ENCODE measurements at regions not wholly inside any gene's neighbourhood (a gene's known extent, or its start where the extent isn't known, plus 50 kb on each side); places are given as distances from the start of the nearest gene placed in this dataset.
A peak's percentile ranks its signal among the peaks of the same experiment; 100 is the strongest.
"Not testable (repeated sequence)": the region's sequence is repeated elsewhere in the genome, so short reads cannot be mapped to it uniquely, and the experiment has no call there.

DNA sequence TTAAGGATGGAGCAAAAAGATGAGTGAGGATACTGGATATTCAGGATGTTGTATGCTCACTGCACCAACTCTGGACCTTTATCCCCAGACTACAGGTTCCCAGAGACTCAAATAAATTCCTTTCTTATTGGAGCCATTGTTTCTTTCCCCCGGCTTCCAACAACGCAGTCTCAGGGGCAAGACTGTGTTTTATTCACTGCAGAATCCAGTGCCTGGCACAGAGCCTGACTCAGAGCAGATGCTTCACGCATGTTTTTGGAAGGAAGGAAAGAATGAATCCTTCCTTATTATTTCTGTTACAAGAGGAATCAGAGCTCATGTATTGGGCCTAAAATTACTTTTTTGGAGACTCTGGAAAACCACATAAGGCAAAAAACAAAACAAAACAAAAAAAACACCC is 96.0 kb upstream of the VGLL4 start:
- no peak for DNase-seq (ENCODE audit: low read depth)

DNA sequence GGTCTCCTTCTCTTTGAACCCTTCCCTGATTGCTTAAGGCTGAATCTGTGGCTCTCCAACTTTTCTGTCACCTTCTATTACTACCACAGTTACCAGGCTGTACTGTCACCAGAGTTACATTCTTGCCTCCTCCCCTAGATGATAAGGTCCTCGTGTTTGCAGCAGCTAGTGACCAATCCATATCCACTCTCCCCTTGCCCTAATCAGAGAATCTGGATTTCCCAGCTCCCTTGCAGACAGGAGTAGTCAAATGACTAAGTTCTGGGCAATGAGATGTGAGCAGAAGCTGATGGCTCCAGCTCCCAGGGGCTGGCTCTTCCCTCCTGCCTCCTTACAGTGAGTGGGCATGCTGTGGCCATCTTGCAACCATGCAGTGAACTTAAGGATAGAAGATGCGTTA is 95.4 kb upstream of the VGLL4 start:
- DNase-seq (ENCODE audit: low read depth), result no peak

DNA sequence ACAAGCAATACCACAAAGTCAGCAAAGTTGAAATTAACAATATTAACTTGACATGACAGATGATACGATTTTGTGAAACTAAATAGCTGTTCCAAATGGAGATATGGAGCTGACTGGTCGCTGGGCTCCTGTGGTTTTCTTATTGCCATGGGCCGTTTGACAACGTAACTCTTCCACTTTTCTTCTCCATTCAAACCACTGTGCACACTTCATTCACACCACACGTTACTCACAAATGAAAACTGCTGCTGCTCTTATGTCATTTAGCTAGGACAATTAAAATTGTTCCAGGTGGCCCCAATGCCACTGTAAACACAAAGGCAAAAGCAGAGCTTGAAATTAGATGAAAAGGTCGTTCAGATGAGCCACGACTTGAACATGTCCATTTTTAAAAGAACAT is 94.0 kb upstream of the VGLL4 start:
- no peak for DNase-seq (ENCODE audit: low read depth)

DNA sequence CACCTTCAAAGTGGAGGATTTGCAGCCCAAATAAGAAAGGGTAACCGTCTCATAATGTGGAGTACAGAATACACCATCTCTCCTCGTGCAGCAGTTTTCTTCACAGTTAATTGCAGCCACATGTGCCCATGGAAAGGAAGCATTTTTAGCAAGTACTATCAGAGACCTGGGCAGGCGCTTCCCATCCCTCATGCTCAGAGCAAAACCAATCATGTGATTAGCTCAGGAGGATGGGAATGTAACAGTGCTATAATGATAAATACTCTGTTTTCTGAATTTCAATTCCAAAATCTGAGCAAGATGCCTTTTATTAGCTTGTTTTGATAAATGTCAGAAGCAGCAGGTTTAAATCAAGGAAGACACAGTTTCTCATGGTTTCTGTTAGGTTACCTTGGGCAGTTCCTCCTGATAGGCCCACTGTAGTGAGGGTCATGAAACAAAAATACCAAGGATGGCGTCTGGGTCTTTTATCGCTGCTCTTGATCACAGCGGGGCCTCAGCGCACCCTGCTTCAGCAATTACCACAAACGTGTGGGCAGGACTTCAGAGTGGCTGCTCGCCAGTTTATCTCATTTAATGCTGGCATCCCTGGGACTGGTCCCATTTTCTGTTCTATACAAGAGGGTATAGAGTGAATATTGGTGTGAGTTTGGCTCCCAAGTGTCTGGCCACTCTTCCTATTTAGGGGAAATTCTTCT is 92.6 kb upstream of the VGLL4 start:
- DNase-seq (ENCODE audit: low read depth), result no peak

DNA sequence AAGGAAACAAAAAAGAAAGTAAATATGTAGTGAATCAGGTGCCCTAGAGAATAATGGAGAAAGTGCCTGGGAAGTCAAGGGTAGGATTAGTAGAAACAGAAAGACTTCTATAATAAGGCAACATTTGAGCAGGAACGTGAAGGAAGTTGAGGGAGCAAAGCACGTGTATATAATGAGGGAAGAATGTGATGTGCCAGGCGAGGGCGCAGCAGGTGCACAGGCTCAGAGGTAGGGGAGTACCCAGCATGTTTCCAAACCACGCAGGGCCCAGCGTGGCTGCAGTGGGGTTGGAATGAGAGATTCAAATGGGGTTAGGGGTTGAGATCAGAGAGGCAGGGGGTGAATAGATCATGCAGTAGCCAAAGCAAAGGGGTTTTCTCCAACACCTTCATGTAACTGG is 91.9 kb upstream of the VGLL4 start:
- no peak for DNase-seq (ENCODE audit: low read depth)

DNA sequence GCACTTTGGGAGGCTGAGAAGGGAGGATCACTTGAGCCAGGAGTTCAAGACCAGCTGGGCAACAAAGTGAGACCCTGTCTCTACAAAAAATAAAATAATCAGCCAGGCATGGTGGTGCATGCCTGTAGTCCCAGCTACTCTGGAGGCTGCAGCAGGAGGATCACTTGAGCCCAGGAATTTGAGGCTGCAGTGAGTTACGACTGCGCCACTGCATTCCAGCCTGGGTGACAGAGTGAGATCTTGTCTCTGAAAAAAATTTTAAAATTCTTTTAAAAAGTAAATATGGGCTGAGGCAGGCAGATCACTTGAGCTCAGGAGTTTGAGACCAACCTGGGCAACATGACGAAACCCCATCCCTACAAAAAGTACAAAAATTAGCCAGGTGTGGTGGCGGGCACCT is 91.4 kb upstream of the VGLL4 start:
- not testable (repeated sequence) for DNase-seq (ENCODE audit: low read depth)

DNA sequence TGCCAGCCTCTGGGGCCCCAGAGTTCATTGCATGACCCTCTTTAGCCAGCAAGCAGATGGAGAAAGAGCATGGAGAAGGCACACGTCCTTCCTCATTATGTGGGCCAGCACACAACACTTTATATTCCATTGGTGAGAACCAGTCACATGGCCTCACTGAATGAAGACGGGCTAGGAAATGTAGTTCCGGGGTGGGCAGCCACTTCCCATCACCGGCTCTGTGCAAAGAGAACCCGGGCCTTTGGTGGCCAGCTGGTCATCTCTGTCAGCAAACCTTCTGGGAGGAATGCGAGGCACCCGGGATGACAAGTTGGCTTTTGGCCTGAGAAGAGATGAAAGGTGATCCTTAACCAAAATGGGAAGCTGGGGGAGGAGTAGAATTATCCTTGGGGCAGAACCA is 90.2 kb upstream of the VGLL4 start:
- no peak for DNase-seq (ENCODE audit: low read depth)

DNA sequence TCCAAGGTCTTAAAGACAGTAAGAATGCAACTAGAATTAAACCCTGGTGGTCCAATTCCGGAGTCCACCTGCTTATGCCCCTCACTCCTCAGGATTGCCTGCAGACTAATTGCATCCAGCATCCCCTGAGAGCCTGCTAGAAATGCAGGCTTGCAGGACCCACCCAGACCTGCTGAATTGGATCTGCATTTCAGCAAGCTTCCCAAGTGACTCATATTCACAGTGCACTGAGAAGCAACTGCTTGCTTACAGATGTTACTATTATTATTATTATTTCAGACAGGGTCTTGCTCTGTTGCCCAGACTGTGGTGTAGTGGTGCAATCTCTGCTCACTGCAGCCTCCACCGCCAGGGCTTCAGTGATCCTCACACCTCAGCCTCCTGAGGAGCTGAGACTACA is 83.5 kb upstream of the VGLL4 start:
- DNase-seq (ENCODE audit: low read depth), result peak; percentile 8

DNA sequence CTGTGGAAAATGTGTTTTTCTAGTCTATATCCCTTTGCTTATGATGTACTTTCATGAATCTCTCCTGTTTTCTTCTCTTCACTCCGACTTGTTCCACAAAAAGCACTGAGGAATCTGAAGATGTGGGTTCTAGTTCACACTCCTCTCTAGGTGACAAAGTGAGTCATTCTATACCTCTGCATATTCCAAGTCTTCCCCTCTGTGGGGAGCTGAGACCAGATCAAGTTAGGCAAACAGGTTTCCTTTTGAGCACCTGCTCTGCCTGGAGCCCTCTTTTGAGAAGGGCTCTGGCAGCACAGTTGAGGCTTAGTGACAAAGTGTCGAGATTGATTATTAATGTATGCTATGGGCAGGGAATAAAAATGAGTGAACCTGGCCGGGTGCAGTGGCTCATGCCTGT is 82.4 kb upstream of the VGLL4 start:
- no peak for DNase-seq (ENCODE audit: low read depth)

DNA sequence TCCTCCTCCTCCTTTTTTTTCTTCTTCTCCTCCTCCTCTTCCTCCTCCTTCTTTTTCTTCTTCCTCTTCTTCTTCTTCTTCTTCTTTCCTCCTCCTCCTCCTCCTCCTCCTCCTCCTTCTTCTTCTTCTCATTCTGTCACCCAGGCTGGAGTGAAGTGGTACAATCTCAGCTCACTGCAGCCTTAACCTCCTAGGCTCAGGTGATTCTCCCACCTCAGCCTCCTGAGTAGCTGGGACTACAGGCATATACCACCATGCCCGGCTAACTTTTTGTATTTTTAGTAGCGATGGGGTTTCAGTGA is 81.6 kb upstream of the VGLL4 start:
- DNase-seq (ENCODE audit: low read depth), result not testable (repeated sequence)

DNA sequence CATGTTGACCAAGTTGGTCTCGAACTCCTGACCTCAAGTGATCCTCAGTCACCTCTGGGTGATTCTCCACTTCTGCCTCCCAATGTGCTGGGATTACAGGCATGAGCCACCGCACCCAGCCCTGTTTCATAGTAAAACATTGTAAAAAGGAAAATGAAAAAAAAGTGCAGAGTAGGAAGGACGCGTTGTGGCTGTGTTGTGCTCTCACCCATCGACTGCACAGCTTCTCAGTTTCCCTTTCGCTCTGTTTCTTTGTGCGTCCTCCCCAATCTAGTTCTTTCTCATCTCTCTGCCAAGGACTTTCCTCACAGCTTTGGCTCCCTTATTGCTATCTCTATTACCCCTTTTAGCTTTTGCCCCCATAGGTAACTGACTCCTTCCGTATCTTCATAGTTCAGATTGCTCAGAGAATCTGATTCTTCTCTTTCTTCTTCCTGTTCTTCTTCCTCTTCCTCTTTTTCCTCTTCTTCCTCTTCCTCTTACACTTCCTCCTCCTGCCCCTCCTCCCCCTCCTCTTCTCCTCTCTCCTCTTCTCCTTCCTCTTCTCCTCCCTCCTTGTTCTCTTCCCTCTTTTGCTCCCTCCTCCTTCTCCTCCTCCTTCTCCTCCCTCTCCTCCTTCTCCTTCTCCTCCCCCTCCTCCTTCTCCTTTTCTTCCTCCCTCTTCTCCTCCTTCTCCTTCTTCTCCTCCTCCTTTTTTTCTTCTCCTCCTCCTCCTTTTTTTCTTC is 81.1 kb upstream of the VGLL4 start:
- DNase-seq (ENCODE audit: low read depth), result no peak

DNA sequence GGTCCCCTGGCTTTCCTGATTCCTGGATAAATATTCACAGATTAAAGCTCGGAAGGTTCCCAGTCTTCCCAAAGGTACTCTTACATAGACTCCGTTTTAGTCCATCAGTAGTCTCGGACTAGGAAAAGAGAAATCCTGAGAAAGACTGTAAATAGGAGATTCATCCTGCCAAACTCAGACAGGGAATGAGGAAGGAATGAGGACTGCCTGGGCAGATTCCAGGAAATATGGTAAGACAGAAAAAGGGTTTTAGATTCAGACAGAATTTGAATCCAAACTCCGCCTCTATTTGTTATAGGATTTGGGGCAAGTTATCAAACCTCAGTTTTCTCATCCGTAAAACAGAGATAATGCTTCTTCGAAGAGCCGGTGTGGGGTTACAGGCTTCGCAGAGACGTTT is 77.8 kb upstream of the VGLL4 start:
- no peak for DNase-seq (ENCODE audit: low read depth)

DNA sequence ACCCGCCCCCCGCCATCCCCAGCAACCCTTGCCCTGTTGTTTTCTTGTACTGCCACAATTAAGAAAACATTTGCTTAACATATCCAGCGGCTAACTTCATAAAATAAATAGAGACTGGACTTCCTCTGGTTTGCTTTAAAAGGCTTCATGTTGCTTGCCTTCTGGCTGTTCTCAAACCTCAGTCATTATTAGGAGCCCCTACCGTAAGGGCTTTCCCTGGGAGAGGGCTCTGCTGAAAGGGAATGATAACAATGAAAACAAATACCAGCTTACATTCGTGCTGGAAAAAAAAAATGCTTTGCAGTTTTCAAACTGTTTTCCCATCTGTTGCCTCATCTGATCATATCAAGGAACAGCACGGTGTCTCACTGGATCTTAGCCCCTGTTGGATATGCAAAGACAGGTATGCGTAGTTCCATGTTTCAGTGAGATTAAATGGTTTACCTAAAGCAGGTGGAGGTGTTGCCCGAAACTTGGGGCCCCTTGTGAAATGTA is 77.2 kb upstream of the VGLL4 start:
- no peak for DNase-seq (ENCODE audit: low read depth)

DNA sequence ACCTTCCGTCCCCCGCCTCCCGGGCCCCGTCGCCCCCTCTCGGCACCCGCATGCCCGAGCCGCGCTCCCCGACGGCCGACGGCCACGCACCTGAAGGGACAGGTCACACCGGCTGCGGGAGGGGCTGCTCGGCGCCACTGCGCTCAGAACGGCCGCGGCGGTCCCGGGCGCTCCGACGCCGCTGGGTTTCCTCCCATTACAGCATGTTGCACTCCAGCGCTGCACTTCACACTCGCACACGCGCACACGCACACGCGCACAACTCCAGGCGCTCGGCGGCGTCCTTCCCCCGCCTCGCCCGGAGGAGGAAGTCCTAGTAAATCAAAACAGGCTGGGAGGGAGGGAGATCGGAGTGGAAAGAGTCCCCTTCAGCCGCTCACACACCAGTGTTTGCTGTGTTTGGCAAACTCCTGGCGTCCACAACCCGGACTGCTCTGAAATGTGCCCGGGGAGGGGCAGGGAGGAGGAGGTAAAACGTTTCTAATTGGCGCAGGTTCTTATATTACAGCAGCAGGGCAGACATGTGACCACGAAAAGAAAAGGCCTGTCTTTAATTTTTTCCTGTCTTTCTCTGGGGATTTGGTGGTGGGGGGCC is 76.7 kb upstream of the VGLL4 start:
- DNase-seq (ENCODE audit: low read depth), result peak; percentile 52

DNA sequence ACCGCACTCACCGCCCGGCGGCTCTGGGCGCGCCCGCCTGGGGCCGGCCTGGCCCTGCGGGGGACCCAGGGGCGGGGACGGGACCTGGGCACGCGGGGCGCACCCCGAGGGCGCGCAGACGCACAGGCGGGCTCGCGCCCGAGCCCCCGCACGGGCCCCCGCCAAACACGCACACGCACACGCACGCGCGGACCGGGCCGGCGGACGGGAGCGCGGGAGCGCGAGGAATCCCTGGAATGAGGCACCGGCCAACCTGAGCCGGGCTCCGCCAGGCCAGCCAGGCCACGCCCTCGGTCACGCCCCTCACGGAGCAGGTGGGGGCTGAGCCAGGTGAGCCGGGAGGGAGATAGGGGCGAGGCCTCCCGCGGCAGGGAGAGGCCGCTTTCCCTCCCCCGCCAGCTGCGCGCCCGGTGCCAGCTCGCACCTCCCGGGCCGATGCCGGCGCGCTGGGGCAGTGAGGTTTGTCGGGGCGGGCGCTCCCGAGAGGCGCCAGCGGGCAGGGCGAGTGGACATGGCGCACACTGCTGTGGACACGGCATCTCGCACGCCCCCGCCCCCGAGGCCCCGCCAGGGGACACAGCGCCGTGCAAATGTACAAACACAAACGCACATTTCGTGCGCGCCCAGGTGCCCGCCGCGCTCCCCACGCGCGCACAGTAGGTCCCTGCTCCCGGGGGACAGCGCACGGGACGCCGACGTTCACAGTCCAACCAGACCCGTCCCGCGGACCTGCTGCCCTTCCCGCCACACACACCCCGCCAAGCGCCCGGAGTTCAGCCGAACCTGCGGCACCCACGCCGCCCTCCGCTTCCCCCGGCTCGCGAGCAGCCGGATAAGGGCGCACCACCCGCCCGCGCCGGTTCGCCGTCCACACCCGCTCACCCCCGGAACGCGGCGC is 75.9 kb upstream of the VGLL4 start:
- DNase-seq (ENCODE audit: low read depth), result peak; percentile 57

DNA sequence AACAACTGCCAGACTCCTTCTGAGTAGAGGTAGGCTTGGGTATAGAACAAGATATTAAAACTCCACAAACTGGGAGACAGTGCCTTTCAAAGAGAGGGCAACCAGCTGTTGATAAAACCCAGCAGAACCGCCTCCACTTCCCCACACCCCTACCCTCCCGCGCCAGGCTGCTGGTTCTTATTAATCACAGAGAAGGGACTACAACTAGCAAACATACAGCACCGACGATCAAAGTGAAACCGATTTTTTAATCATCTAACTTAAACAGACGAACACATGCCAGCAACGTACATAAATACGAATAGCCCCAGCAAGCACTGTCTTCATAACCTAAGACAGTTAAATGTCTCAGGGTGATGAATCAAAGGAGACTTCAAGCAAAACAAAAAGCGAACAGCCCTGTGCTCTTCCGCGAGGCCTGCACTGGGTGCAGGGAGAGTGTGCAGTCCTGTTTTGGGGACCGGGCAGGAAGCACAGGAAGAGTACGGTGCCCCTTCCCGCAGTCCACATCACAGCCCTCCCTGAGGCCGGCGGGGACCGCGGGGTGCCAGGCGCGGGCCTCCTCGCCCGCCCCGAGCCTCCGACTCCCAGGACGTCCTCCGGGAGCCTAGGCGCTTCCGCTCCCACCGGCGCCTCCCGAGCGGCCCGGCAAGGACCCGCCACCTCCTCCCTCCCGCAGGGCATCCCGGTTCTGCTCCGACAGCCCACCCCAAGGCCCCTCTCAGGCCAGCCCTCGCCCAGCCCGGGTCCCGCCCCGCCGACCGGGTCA is 75.1 kb upstream of the VGLL4 start:
- DNase-seq (ENCODE audit: low read depth), result peak; percentile 64

DNA sequence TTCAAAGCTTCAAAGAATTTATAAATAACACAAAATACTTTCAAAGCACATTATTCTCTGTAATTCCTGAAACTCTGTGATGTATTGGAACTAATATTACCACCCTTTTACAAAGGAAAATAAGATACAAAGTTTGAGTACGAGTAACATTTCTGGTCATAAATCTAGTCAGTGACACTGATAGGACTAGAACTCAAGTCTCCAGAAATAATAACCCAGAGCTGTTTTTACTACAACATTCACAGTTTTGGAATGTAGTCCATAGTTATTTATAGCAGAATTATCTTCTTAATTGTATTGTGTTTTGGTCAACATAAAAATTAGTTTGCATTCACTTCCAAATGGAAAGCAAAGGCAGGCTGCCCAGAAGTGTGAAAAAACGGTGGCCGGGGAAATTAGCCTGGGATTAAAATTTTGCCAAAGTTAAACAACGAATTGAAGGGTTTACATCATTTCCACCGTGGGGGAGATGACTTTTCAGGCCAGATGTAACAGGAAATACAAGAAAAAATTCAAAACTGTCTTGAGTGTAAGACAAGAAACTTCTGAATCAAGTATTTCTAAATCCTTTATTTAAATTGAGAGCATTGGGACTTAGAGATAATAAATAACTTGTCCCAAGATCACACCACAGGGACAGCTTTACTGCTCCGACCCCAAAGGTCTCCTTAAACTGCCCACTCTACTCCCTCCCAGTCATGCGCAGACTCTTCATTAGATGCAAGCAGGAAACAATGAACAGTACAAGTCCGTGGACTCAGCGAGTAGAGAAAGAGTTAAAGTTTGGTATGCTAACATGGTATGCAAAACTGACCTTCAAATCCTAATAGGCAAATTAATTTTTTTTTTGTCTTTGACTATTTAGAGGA is 74.3 kb upstream of the VGLL4 start:
- peak; percentile 56 for DNase-seq (ENCODE audit: low read depth)

DNA sequence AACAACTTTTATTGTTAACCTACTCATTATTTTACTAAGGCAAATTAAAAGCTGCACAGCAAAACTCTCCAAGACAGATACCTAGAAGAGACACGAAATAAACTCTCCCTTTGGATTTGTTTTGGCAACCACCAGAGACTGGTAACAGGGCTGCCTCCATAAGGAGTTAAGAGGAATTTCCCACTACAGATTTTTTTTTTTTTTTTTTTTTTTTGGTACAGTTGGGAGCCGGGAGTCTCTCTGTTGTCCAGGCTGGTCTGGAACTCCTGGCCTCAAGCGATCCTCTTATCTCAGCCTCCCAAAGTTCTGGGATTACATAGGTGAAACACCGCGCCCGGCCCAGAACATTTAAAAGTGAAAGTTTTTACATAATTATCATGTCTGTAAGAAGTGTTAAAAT is 73.6 kb upstream of the VGLL4 start:
- DNase-seq (ENCODE audit: low read depth), result peak; percentile 38

DNA sequence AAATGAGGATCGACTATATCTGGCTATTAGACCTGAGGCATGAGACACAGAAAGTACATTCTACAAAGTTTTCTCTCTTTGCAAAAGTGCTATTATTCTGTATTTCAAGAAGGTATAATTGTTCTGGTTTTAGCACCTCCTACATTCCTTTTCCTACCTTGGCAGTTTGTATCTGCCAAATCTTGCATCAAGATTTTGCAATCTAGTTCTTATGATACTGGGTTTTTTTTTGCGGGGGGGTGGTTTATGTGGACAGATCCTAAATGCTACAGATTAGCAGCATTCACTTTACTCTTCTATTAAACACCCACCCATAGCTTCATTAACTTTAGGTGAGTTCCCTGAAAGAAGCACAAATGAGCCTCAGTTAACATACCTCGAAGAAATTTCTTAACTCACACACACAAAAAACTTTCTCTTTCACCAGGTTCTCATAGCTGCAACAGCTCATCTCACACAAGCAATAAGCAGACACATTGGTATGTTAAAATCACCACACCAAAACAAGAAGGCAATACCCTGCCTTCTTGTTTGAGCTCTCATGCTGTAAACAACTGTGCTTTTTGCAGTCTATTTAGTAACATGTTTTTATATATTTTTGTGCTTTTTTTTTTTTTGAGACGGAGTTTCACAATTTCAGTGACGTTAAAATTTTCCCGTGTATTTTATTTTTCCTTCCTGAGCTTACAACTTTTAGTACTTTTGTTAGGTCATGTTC is 73.0 kb upstream of the VGLL4 start:
- peak; percentile 7 for DNase-seq (ENCODE audit: low read depth)

DNA sequence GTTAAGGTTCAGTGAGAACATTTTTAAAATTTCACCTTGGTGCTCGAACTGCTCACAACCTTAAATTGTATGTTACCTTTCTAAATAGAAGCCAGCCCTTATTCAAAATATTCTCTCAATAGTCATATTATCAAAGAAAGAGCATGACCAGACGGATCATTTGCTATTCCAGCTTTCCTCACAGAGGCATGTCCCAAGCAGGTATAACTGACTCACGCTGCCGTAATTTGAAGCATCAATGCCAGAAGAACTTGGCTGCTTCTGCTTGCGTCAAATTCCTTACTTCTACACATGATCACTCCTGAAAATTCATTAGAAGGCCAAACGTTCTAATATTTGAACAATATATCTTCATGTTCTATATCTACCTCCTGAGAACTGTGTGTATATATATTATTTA is 69.5 kb upstream of the VGLL4 start:
- no peak for DNase-seq (ENCODE audit: low read depth)
